Spleen (tissue), 11 donors: ENCODE measurements at regions not wholly inside any gene's neighbourhood (a gene's known extent, or its start where the extent isn't known, plus 50 kb on each side); places are given as distances from the start of the nearest gene placed in this dataset.

Experiments used
- DNase-seq: peaks from one replicate; pipeline ENCODE4 v3.0.0-alpha.2; 2020
- H3K27ac ChIP-seq, 8 donors: fragments of 200-600 bp; sonication (generic) in 7 of 8; 1 replicate in 4 of 8; 2 replicates in 4 of 8; pipeline versions ENCODE4 v1.5.0 to v1.8.0; 2016 to 2021; ENCODE audit warnings: inconsistent platforms in 4 of 8, mild to moderate bottlenecking in 4 of 8, moderate library complexity in 1 of 8
- H3K27me3 ChIP-seq, 7 donors: fragments of 200-600 bp; sonication (generic) in 6 of 7; replicated peaks in 1 of 7; 1 replicate in 4 of 7; 2 replicates in 3 of 7; pipeline versions ENCODE4 v1.5.0 to v1.8.0; 2016 to 2021; ENCODE audit warnings: inconsistent platforms in 3 of 7, mild to moderate bottlenecking in 1 of 7
- H3K36me3 ChIP-seq, 6 donors: fragments of 200-600 bp; sonication (generic) in 5 of 6; 1 replicate in 4 of 6; 2 replicates in 2 of 6; pipeline versions ENCODE4 v1.5.0 to v1.8.0; 2016 to 2021; ENCODE audit warnings: inconsistent platforms in 2 of 6
- H3K4me1 ChIP-seq, 6 donors: fragments of 200-600 bp; sonication (generic) in 5 of 6; 1 replicate in 3 of 6; 2 replicates in 3 of 6; pipeline versions ENCODE4 v1.5.0 to v1.8.0; 2016 to 2021; ENCODE audit warnings: inconsistent platforms in 3 of 6
- H3K4me3 ChIP-seq, 8 donors: fragments of 200-600 bp; sonication (generic) in 7 of 8; 1 replicate in 4 of 8; 2 replicates in 4 of 8; pipeline versions ENCODE4 v1.5.0 to v1.8.0; 2016 to 2021; ENCODE audit warnings: inconsistent platforms in 4 of 8, mild to moderate bottlenecking in 4 of 8, moderate library complexity in 2 of 8
- H3K9me3 ChIP-seq, 8 donors: fragments of 200-600 bp; sonication (generic) in 7 of 8; 1 replicate in 4 of 8; 2 replicates in 4 of 8; pipeline versions ENCODE4 v1.5.0 to v1.8.0; 2016 to 2021; ENCODE audit warnings: inconsistent platforms in 4 of 8
- CTCF ChIP-seq, 11 experiments: fragments of 200-600 bp in 7 of 11; fragments of 450-650 bp in 4 of 11; sonication (generic) in 4 of 11; IDR thresholded peaks in 8 of 11; conservative IDR thresholded peaks in 3 of 11; 1 replicate in 7 of 11; 2 replicates in 4 of 11; pipeline versions ENCODE4 v1.4.0 to v1.8.0; 2016 to 2021; ENCODE audit warnings: antibody characterized with exemption in 11 of 11, inconsistent platforms in 4 of 11, mild to moderate bottlenecking in 1 of 11
- POLR2A ChIP-seq, 3 donors: fragments of 450-650 bp; IDR thresholded peaks; one replicate each; pipeline ENCODE4 v1.5.1; 2017; ENCODE audit warnings: antibody characterized with exemption in 3 of 3, mild to moderate bottlenecking in 1 of 3
- POLR2AphosphoS5 ChIP-seq, 3 donors: sonication (generic); formaldehyde crosslinking; IDR thresholded peaks; one replicate each; pipeline ENCODE4 v1.5.1; 2017; ENCODE audit warnings: antibody characterized with exemption in 3 of 3
- WGBS, 5 donors: extraction: QIAGEN DNeasy Blood & Tissue Kit in 3 of 5; methylation state at CpG; one replicate each; pipeline versions ENCODE4 v1.1.5 to v1.1.7; 2013 to 2018; 5-methylcytosine and 5-hydroxymethylcytosine counted together
- intact Hi-C: fragments of 100-400 bp; cut with DNase I; formaldehyde crosslinking; loops from one replicate; pipeline ENCODE4 v1.15.0; 2023; ENCODE audit warnings: low total_unique reads
- donor health status: healthy with polysubstance abuse.
- donor health status: DM: no; HTN: no; CAD: no; lungs with moderate emphysema.
- donor health status: DM: no; HTN: no; CAD: no.
- donor health status: Bipolar disorder and iron deficiency.
- donor health status: healthy.
- donor health status: DM: no; HTN: no; CAD: no.
- donor health status: DM: yes; HTN: yes; CAD: no.

DNA sequence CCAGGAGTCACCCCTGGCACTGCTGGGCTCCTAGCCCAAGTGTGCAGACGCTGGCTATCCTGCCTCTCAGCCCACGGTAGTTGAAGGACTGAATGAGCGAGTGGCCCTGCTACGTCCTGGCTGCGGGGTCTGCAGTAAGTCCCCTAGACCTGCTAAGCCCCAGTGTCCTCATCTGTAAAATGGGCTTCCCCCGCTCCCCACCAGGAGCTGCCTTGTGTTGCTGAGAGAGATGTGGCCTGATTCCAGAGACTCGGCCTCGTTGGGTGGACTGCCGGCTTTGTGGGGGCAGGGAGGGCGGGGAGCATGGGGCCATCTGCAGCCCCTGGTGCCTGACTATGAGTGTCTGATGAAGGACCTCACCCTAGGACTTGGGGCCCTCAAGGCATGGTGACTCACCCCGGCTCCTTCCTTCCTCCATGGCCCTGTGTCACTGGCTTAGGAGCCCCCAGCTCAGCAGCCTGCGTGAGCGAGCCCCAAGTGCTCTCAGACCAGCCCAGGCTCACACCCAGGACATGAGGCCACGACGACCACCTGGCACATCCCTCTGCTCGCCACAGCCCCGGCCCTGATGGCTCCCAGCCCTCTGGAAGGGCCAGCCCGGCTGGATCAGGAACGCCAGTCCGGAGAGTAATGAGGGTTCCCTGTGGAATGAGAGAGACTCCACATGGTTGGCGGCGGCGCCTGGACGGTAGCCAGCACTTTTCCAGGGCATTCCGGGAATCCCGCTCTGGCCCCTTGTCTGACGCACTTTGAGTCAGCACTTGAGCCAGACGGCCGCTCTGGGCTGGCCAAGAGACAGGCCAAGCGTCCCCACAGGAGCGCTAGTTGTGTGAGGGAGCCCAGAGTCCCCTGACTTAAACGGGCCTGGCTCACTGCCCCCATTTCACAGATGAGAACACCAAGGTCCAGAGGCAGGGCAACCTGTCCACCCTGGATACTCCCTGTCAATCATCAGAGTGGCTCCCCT is 50.5 kb upstream of the SHISAL1 start:
- DNase-seq = peak; percentile 86
- H3K4me3 ChIP-seq = no peak overlapping the region
- H3K27ac ChIP-seq = peak overlapping the region in 5 of 8 donors; percentile 41 to 65 (median 53)
- TF ChIP-seq POLR2AphosphoS5 (IDR thresholded peaks at IDR 0.05) = peak; percentile 72 to 77 (median 73)
- no peak for TF ChIP-seq POLR2A (IDR thresholded peaks at IDR 0.05)
- peaks cover 0 to 22% (median 0%) of the 10 kb centered on the region in 7 donors for H3K27me3 ChIP-seq
- no peaks in the 10 kb centered on the region for H3K9me3 ChIP-seq
- no peaks in the 10 kb centered on the region for H3K36me3 ChIP-seq
- H3K4me1 ChIP-seq = peaks cover 0 to 28% (median 10%) of the 10 kb centered on the region in 6 donors
- 60 to 85% (median 79%) methylated on average over 12 to 32 of the region's 32 CpGs for WGBS, 5 donors
- intact Hi-C loops = no loop called here

DNA sequence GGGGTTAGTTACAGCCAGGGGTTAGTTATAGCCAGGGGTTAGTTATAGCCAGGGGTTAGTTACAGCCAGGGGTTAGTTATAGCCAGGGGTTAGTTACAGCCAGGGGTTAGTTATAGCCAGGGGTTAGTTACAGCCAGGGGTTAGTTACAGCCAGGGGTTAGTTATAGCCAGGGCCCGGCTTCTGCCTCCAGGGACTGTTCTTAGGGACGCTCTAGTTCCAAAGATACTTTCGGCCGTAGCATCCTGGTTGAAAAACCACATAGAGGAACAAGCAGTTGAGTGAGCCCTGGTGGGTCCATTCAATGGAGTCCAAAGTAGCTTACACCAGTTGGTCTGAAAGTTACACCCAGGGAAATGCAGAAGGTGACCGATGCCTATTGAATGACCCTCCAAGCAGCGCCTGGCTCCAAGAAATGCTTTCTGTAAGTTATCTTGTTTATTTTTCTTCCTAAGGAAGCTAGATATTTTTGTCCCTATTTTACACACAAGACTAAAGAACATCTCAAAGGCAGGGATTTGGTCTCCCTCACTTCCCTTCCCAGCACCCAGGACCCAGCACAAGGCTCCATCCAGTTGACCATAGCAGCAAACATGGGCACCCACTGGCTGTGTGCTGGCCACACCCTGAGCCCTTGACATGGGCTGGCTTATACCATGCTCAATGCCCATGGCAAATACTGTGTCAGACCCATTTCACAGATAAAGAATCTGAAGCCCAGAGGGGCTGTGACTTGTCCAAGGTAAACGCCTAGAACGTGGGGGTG is 49.7 kb upstream of the SHISAL1 start:
- H3K4me3 ChIP-seq = no peak overlapping the region
- intact Hi-C loops = no loop called here
- DNase-seq = peak; percentile 7
- TF ChIP-seq POLR2A (IDR thresholded peaks at IDR 0.05) (no peak), CTCF (IDR thresholded peaks at IDR 0.05 in 8 of 11, conservative IDR thresholded peaks at IDR 0.05 in 3 of 11) (no peak), POLR2AphosphoS5 (IDR thresholded peaks at IDR 0.05) (no peak)
- peaks cover 0 to 31% (median 0%) of the 10 kb centered on the region in 7 donors for H3K27me3 ChIP-seq
- peaks cover 0 to 28% (median 10%) of the 10 kb centered on the region in 6 donors for H3K4me1 ChIP-seq
- 81 to 94% (median 87%) methylated on average over 6 to 8 of the region's 8 CpGs for WGBS, 5 donors
- no peak overlapping the region for H3K27ac ChIP-seq
- H3K36me3 ChIP-seq = no peaks in the 10 kb centered on the region
- no peaks in the 10 kb centered on the region for H3K9me3 ChIP-seq
